ENCODE measurements at regions not wholly inside any gene's neighbourhood (a gene's known extent, or its start where the extent isn't known, plus 50 kb on each side); places are given as distances from the start of the nearest gene placed in this dataset.

GRCh38 chr16:54685682-54686081 is 245.0 kb upstream of the IRX5 start:
- TF ChIP-seq ZBTB7A (tag by site-specific recombination; IDR thresholded peaks at IDR 0.05; ENCODE audit: low read depth) (peak; percentile 47; the same call in 1 of the 2 replicates), CTCF (tag by site-specific recombination; IDR thresholded peaks at IDR 0.05) (no peak), ZSCAN5A (tag by site-specific recombination; IDR thresholded peaks at IDR 0.05) (no peak), ZNF785 (tag by site-specific recombination; IDR thresholded peaks at IDR 0.05) (no peak), ZNF132 (tag by site-specific recombination; IDR thresholded peaks at IDR 0.05; ENCODE audit: borderline replicate concordance) (no peak), ZNF670 (tag by site-specific recombination; IDR thresholded peaks at IDR 0.05; ENCODE audit: low read depth) (no peak), ZNF274 (IDR thresholded peaks at IDR 0.05; ENCODE audit: low read length) (no peak), ZNF274 (tag by site-specific recombination; IDR thresholded peaks at IDR 0.05; ENCODE audit: borderline replicate concordance) (no peak), ZNF704 (tag by site-specific recombination; IDR thresholded peaks at IDR 0.05) (no peak), ZNF174 (tag by site-specific recombination; IDR thresholded peaks at IDR 0.05) (no peak), KLF10 (tag by site-specific recombination; IDR thresholded peaks at IDR 0.05) (no peak), ZBTB8A (tag by site-specific recombination; IDR thresholded peaks at IDR 0.05) (no peak), YY1 (tag by site-specific recombination; IDR thresholded peaks at IDR 0.05) (no peak), ZBTB26 (tag by site-specific recombination; optimal IDR thresholded peaks at IDR 0.05) (no peak)
